H1 (cell line): ENCODE measurements at regions not wholly inside any gene's neighbourhood (a gene's known extent, or its start where the extent isn't known, plus 50 kb on each side); places are given as distances from the start of the nearest gene placed in this dataset.

Experiments used
- CTCF ChIA-PET: fragments of 300-600 bp; sonication (Branson Sonifier 250); formaldehyde crosslinking; loops from one replicate; lab custom pipeline; 2021; ENCODE audit not compliant: partially characterized antibody; lab: Charles Lee
- POLR2A ChIA-PET: fragments of 300-600 bp; sonication (Branson Sonifier 250); formaldehyde crosslinking; loops from one replicate; lab custom pipeline; 2021; ENCODE audit warnings: inconsistent platforms; ENCODE audit not compliant: partially characterized antibody; lab: Charles Lee
- DNase-seq, 2 experiments: peaks; one replicate each; pipeline versions ENCODE4 v3.0.0 to v3.0.0-alpha.2; 2010 to 2022; ENCODE audit warnings: low spot score in 2 of 2, low read depth in 1 of 2, mixed read lengths in 1 of 2
- FAIRE-seq: peaks from 2 replicates; lab custom pipeline; 2011; peaks lifted over from hg19 to GRCh38; lab: Jason Lieb, UNC
- H2AFZ ChIP-seq: 2 replicates; pipeline ENCODE4 v1.8.1; 2012; ENCODE audit warnings: low read length, inconsistent platforms
- H2AK5ac ChIP-seq: 2 replicates; pipeline ENCODE4 v1.6.1; 2013; ENCODE audit warnings: low read depth, low read length
- H2BK120ac ChIP-seq: replicated peaks from 2 replicates; pipeline ENCODE3; 2013; ENCODE audit warnings: low read depth, low read length, inconsistent platforms
- H2BK12ac ChIP-seq: 2 replicates; pipeline ENCODE4 v1.6.1; 2013; ENCODE audit warnings: low read depth, low read length
- H2BK15ac ChIP-seq: 2 replicates; pipeline ENCODE4 v1.6.1; 2013; ENCODE audit warnings: low read length
- H2BK20ac ChIP-seq: 2 replicates; pipeline ENCODE4 v1.6.1; 2013; ENCODE audit warnings: low read length
- H2BK5ac ChIP-seq: 2 replicates; pipeline ENCODE4 v1.6.1; 2013; ENCODE audit warnings: low read depth, low read length
- H3K14ac ChIP-seq: 2 replicates; pipeline ENCODE4 v1.6.1; 2013; ENCODE audit warnings: inconsistent platforms; ENCODE audit not compliant: insufficient read length
- H3K18ac ChIP-seq: 2 replicates; pipeline ENCODE4 v1.6.1; 2013; ENCODE audit warnings: low read length; ENCODE audit errors: extremely low read depth
- H3K23ac ChIP-seq: 2 replicates; pipeline ENCODE4 v1.6.1; 2013; ENCODE audit warnings: inconsistent platforms; ENCODE audit not compliant: insufficient read length
- H3K23me2 ChIP-seq: 2 replicates; pipeline ENCODE4 v1.6.1; 2013; ENCODE audit warnings: low read depth, low read length
- H3K27ac ChIP-seq: 2 replicates; pipeline ENCODE4 v1.6.1; 2011; ENCODE audit warnings: low read depth, low read length, inconsistent platforms
- H3K27me3 ChIP-seq, 4 experiments: replicated peaks in 1 of 4; 1 replicate in 1 of 4; 2 replicates in 3 of 4; pipeline versions ENCODE4 v1.6.1 to v1.8.1; 2011 to 2013; ENCODE audit warnings: low read length in 3 of 4, mild to moderate bottlenecking in 3 of 4, inconsistent platforms in 2 of 4, mixed read lengths in 2 of 4, moderate library complexity in 1 of 4; ENCODE audit not compliant: control insufficient read depth in 3 of 4, insufficient read depth in 3 of 4; ENCODE audit errors: extremely low read depth in 1 of 4
- H3K36me3 ChIP-seq, 4 experiments: 2 replicates each; pipeline versions ENCODE4 v1.6.1 to v1.8.1; 2011 to 2013; ENCODE audit warnings: mild to moderate bottlenecking in 4 of 4, low read length in 3 of 4, moderate library complexity in 2 of 4, control low read depth in 1 of 4, inconsistent platforms in 1 of 4; ENCODE audit not compliant: insufficient read depth in 4 of 4, control insufficient read depth in 2 of 4
- H3K4ac ChIP-seq: replicated peaks from 2 replicates; pipeline ENCODE3; 2013; ENCODE audit warnings: low read length, low read depth, mixed read lengths, inconsistent platforms; ENCODE audit not compliant: insufficient read length
- H3K4me1 ChIP-seq, 4 experiments: replicated peaks in 1 of 4; 1 replicate in 1 of 4; 2 replicates in 3 of 4; pipeline versions ENCODE4 v1.6.1 to v1.8.1; 2011 to 2013; ENCODE audit warnings: low read length in 3 of 4, inconsistent platforms in 2 of 4, mixed read lengths in 1 of 4; ENCODE audit not compliant: insufficient read depth in 4 of 4, control insufficient read depth in 3 of 4
- H3K4me2 ChIP-seq, 2 experiments: 2 replicates each; pipeline versions ENCODE4 v1.6.1 to v1.8.1; 2011 to 2013; ENCODE audit warnings: low read depth in 2 of 2, low read length in 2 of 2, control low read depth in 1 of 2, inconsistent platforms in 1 of 2, mild to moderate bottlenecking in 1 of 2; ENCODE audit not compliant: insufficient read depth in 1 of 2
- H3K4me3 ChIP-seq, 4 experiments: fragments of 200-600, 300-600 bp in 1 of 4; sonication (generic), shearing (Covaris generic), sonication (Bioruptor Twin) in 1 of 4; 2 replicates each; pipeline versions ENCODE4 v1.5.1 to v1.8.1; 2011 to 2016; ENCODE audit warnings: low read length in 4 of 4, low read depth in 3 of 4, control low read depth in 2 of 4, inconsistent platforms in 2 of 4, mild to moderate bottlenecking in 2 of 4, mixed read lengths in 1 of 4, moderate library complexity in 1 of 4; ENCODE audit not compliant: insufficient read depth in 2 of 4; ENCODE audit errors: extremely low read depth in 1 of 4
- H3K56ac ChIP-seq: replicated peaks from 2 replicates; pipeline ENCODE3; 2013; ENCODE audit warnings: low read depth, mild to moderate bottlenecking, mixed read lengths, low read length, inconsistent platforms; ENCODE audit not compliant: insufficient read length
- H3K79me1 ChIP-seq: 2 replicates; pipeline ENCODE4 v1.6.1; 2013; ENCODE audit warnings: low read depth, low read length, control low read depth
- H3K79me2 ChIP-seq, 2 experiments: 2 replicates each; pipeline versions ENCODE4 v1.6.1 to v1.8.1; 2012 to 2013; ENCODE audit warnings: low read length in 2 of 2, mild to moderate bottlenecking in 2 of 2, inconsistent platforms in 1 of 2; ENCODE audit not compliant: insufficient read depth in 2 of 2, control insufficient read depth in 1 of 2
- H3K9ac ChIP-seq, 4 experiments: replicated peaks in 1 of 4; 1 replicate in 1 of 4; 2 replicates in 3 of 4; pipeline versions ENCODE4 v1.6.1 to v1.8.1; 2011 to 2013; ENCODE audit warnings: low read depth in 3 of 4, low read length in 3 of 4, control low read depth in 2 of 4, mild to moderate bottlenecking in 2 of 4, moderate library complexity in 2 of 4, inconsistent platforms in 1 of 4; ENCODE audit errors: extremely low read depth in 1 of 4
- H3K9me3 ChIP-seq, 2 experiments: 2 replicates each; pipeline versions ENCODE4 v1.6.1 to v1.8.1; 2012 to 2013; ENCODE audit warnings: mild to moderate bottlenecking in 2 of 2, moderate library complexity in 2 of 2, control low read depth in 1 of 2, inconsistent platforms in 1 of 2, low read depth in 1 of 2, low read length in 1 of 2, mixed read lengths in 1 of 2; ENCODE audit not compliant: insufficient read depth in 2 of 2
- H4K20me1 ChIP-seq, 2 experiments: replicated peaks in 1 of 2; 2 replicates each; pipeline versions ENCODE3 to v1.8.1; 2011 to 2013; ENCODE audit warnings: inconsistent platforms in 2 of 2, low read length in 2 of 2, mild to moderate bottlenecking in 1 of 2; ENCODE audit not compliant: insufficient read depth in 2 of 2, control insufficient read depth in 1 of 2
- H4K5ac ChIP-seq: 2 replicates; pipeline ENCODE4 v1.6.1; 2013; ENCODE audit warnings: low read length, low read depth, mixed read lengths, inconsistent platforms; ENCODE audit not compliant: insufficient read length
- H4K8ac ChIP-seq: 2 replicates; pipeline ENCODE4 v1.8.0; 2013; ENCODE audit warnings: mild to moderate bottlenecking, moderate library complexity, low read length, inconsistent platforms; ENCODE audit not compliant: insufficient read depth; ENCODE audit errors: extremely low read depth
- H4K91ac ChIP-seq: replicated peaks from 2 replicates; pipeline ENCODE3; 2013; ENCODE audit warnings: low read length, mixed read lengths, inconsistent platforms; ENCODE audit not compliant: insufficient read length
- BCL11A ChIP-seq, 2 experiments: IDR thresholded peaks; one replicate each; pipeline ENCODE4 v1.6.1; 2011; ENCODE audit warnings: low read depth in 2 of 2, low read length in 2 of 2, mild to moderate bottlenecking in 2 of 2
- CBX8 ChIP-seq: fragments of 300-800, 300-1000 bp; sonication (generic); IDR thresholded peaks from 2 replicates; pipeline ENCODE4 v1.7.1; 2016; ENCODE audit warnings: low read depth, low read length, borderline replicate concordance
- NANOG ChIP-seq: IDR thresholded peaks from 2 replicates; pipeline ENCODE4 v1.6.1; 2011; ENCODE audit warnings: low read length, low read depth, mild to moderate bottlenecking, inconsistent platforms; ENCODE audit not compliant: insufficient read depth, poor library complexity, severe bottlenecking
- NRF1 ChIP-seq: IDR thresholded peaks from 2 replicates; pipeline ENCODE4 v1.6.1; 2011; ENCODE audit warnings: mild to moderate bottlenecking, low read depth, low read length, improper control_type of control experiment
- WGBS, 2 experiments: shearing (Covaris generic) in 1 of 2; methylation state at CpG; one replicate each; pipeline versions ENCODE4 v1.1.6 to v1.1.7; 2013 to 2015; ENCODE audit warnings: low lambda C conversion rate in 2 of 2, mixed read lengths in 2 of 2, inconsistent platforms in 1 of 2, low coverage in 1 of 2, missing lambda C conversion rate in 1 of 2; ENCODE audit not compliant: insufficient replicate concordance in 2 of 2, insufficient coverage in 1 of 2, insufficient read length in 1 of 2; ENCODE audit errors: extremely low coverage in 1 of 2, missing lambda C conversion rate in 1 of 2; 5-methylcytosine and 5-hydroxymethylcytosine counted together

DNA sequence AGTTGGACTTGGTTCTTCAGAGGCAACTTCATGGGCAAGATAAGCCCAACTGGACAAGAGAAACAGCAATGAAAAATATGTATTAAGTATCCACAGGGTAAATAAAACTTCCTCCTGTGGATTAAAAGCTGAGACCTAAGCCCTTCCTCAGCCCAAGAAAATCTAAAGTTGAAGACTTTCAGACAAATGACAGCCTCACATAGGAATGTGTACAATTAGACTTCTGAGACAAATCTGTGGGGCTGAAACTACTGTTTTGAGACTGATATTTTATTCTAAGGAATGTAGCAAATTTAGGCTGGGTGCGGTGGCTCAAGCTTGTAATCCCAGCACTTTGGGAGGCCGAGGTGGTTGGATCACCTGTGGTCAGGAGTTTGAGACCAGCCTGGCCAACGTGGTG, 74.2 kb upstream of the IL12A start:
- no peak overlapping the region for H3K9ac ChIP-seq
- no peak overlapping the region for H4K8ac ChIP-seq
- no peak overlapping the region for H4K91ac ChIP-seq
- no peaks in the 10 kb centered on the region for H4K20me1 ChIP-seq
- no peaks in the 10 kb centered on the region for H3K27me3 ChIP-seq
- H3K4me1 ChIP-seq, result no peaks in the 10 kb centered on the region
- no peak overlapping the region for H3K14ac ChIP-seq
- no peaks in the 10 kb centered on the region for H3K36me3 ChIP-seq
- H4K5ac ChIP-seq, result no peak overlapping the region
- H3K4me3 ChIP-seq, result no peak overlapping the region
- ChIA-PET POLR2A (interaction anchor here (0.8 kb wide), 1 partner anchor 13 kb away, joined by 3 read pairs; no protein-coding TSS in a partner anchor), CTCF (interaction anchor here (1.0 to 1.9 kb wide), 4 partner anchors 9 to 31 kb away, joined by 3 to 5 read pairs (median 4); no protein-coding TSS in a partner anchor)
- DNase-seq (no peak), FAIRE-seq (no peak)
- H2BK15ac ChIP-seq, result no peak overlapping the region
- H2BK120ac ChIP-seq, result no peak overlapping the region
- no peaks in the 10 kb centered on the region for H3K9me3 ChIP-seq
- H2BK12ac ChIP-seq, result no peak overlapping the region
- no peak overlapping the region for H3K56ac ChIP-seq
- no peak overlapping the region for H2BK5ac ChIP-seq
- no peak overlapping the region for H3K4ac ChIP-seq
- H2AK5ac ChIP-seq, result no peak overlapping the region
- H3K4me2 ChIP-seq, result no peak overlapping the region
- H3K23ac ChIP-seq, result no peak overlapping the region
- no peaks in the 10 kb centered on the region for H3K23me2 ChIP-seq
- no peak overlapping the region for H3K18ac ChIP-seq
- TF ChIP-seq BCL11A (IDR thresholded peaks at IDR 0.05; ENCODE audit: low read depth in 2 of 2, low read length in 2 of 2) (no peak), CBX8 (no peak), NRF1 (no peak), NANOG (no peak)
- no peak overlapping the region for H2AFZ ChIP-seq
- H3K79me2 ChIP-seq, result no peaks in the 10 kb centered on the region
- H2BK20ac ChIP-seq, result no peak overlapping the region
- H3K79me1 ChIP-seq, result no peaks in the 10 kb centered on the region
- no peak overlapping the region for H3K27ac ChIP-seq
- 65% methylated on average over 3 of the region's 3 CpGs; no CpG with 5 or more reads in 1 of the 2 experiments for WGBS, 2 experiments
